Kidney capillary endothelial cell (primary cell): ENCODE measurements at regions not wholly inside any gene's neighbourhood (a gene's known extent, or its start where the extent isn't known, plus 50 kb on each side); places are given as distances from the start of the nearest gene placed in this dataset.

ENCODE experiments used
- DNase-seq: peaks from one replicate; pipeline ENCODE4 v3.0.0-alpha.2; 2018; ENCODE audit warnings: low spot score

- no peak for DNase-seq
Measured at GRCh38 chr3:150267288-150267687, 140.8 kb upstream of the TSC22D2 start.

- no peak for DNase-seq
Measured at GRCh38 chr3:150265305-150265704, 142.8 kb upstream of the TSC22D2 start.

- DNase-seq: no peak
Measured at GRCh38 chr3:150264561-150265279, 143.4 kb upstream of the TSC22D2 start.

- no peak for DNase-seq
Measured at GRCh38 chr3:150261958-150262357, 146.1 kb upstream of the TSC22D2 start.

GRCh38 chr3:150261418-150261817, 146.7 kb upstream of the TSC22D2 start:
- no peak for DNase-seq

- no peak for DNase-seq
Measured at GRCh38 chr3:150260398-150260710, 147.7 kb upstream of the TSC22D2 start.

GRCh38 chr3:150259526-150260397, 148.3 kb upstream of the TSC22D2 start:
- DNase-seq: no peak

- no peak for DNase-seq
Measured at GRCh38 chr3:150256782-150257181, 151.3 kb upstream of the TSC22D2 start.

- no peak for DNase-seq
Measured at GRCh38 chr3:150256318-150256717, 151.8 kb upstream of the TSC22D2 start.

- no peak for DNase-seq
Measured at GRCh38 chr3:150255826-150256225, 152.3 kb upstream of the TSC22D2 start.

GRCh38 chr3:150255413-150255812, 152.7 kb upstream of the TSC22D2 start:
- no peak for DNase-seq

- DNase-seq: no peak
Measured at GRCh38 chr3:150254309-150254708, 153.8 kb upstream of the TSC22D2 start.

GRCh38 chr3:150253622-150254021, 154.5 kb upstream of the TSC22D2 start:
- no peak for DNase-seq

- no peak for DNase-seq
Measured at GRCh38 chr3:150252462-150252861, 155.6 kb upstream of the TSC22D2 start.

GRCh38 chr3:150251187-150252062, 156.7 kb upstream of the TSC22D2 start:
- DNase-seq: no peak

- no peak for DNase-seq
Measured at GRCh38 chr3:150249779-150250470, 158.2 kb upstream of the TSC22D2 start.

- DNase-seq: no peak
Measured at GRCh38 chr3:150248888-150249681, 159.0 kb upstream of the TSC22D2 start.

GRCh38 chr3:150248116-150248887, 159.8 kb upstream of the TSC22D2 start:
- DNase-seq: no peak

GRCh38 chr3:150247441-150247840, 160.7 kb upstream of the TSC22D2 start:
- no peak for DNase-seq

- no peak for DNase-seq
Measured at GRCh38 chr3:150243466-150243865, 164.6 kb upstream of the TSC22D2 start.
